ENCODE measurements at regions not wholly inside any gene's neighbourhood (a gene's known extent, or its start where the extent isn't known, plus 50 kb on each side); places are given as distances from the start of the nearest gene placed in this dataset.

- no peak for TF ChIP-seq CTCF (IDR thresholded peaks at IDR 0.05)
- TF ChIP-seq POLR2A (IDR thresholded peaks at IDR 0.05) = no peak
Measured at GRCh38 chr9:28620661-28621060, 1047.4 kb upstream of the C9orf72 start.

Measured in ovary (tissue), 3 donors.